ENCODE measurements at regions not wholly inside any gene's neighbourhood (a gene's known extent, or its start where the extent isn't known, plus 50 kb on each side); places are given as distances from the start of the nearest gene placed in this dataset.

DNA sequence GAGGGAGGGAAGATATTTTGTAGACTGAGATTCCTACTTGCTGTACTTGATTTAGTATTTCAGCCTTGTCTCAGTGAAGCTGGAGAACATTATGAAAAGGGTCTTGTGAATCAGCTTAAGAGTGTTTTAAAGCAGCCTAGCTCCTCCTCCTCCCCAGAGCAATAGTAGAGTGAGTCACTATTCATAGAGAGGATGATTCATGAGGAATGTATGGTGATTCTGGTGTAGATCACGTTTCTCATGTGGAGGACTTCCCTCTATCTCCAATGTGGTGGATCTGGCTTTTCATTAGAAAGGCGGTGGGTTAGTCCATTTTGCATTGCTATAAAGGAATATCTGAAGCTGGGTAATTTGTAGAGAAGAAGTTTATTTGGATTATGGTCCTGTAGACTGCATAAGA lies 340.1 kb upstream of the CHRM2 start:
- no peak overlapping the region for H3K4me3 ChIP-seq (ENCODE audit: control insufficient read depth, low read depth, low read length)
- DNase-seq (ENCODE audit: low read depth) = peak; percentile 20
- no peak for TF ChIP-seq CTCF (conservative IDR thresholded peaks at IDR 0.05; ENCODE audit: control insufficient read depth, insufficient read depth, low read depth, low read length)

DNA sequence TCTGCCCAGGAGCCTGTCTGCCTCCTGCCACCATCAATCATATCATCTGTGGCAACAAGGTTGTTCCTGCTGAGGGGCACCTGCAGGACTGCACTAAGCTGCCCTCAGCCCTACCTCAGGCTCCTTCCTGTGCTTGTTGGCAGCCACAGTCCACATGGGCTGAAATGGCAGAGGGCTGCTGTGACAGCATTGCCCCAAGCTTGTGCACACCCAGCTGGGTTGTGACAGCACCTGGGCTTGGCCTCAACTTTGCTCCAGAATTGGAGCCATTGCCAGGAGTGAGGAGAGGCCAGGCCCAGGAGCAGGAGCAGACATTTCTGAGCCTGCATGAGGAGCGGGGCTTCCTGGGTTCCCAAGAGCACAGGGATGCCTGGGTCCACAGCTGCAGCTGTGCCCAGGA lies 340.9 kb upstream of the CHRM2 start:
- no peak for TF ChIP-seq CTCF (conservative IDR thresholded peaks at IDR 0.05; ENCODE audit: control insufficient read depth, insufficient read depth, low read depth, low read length)
- H3K4me3 ChIP-seq (ENCODE audit: control insufficient read depth, low read depth, low read length) = no peak overlapping the region
- no peak for DNase-seq (ENCODE audit: low read depth)

- no peak for DNase-seq (ENCODE audit: low read depth)
- H3K4me3 ChIP-seq (ENCODE audit: control insufficient read depth, low read depth, low read length) = no peak overlapping the region
- no peak for TF ChIP-seq CTCF (conservative IDR thresholded peaks at IDR 0.05; ENCODE audit: control insufficient read depth, insufficient read depth, low read depth, low read length)
Observed at GRCh38 chr7:136526408-136527105, 341.9 kb upstream of the CHRM2 start.

DNA sequence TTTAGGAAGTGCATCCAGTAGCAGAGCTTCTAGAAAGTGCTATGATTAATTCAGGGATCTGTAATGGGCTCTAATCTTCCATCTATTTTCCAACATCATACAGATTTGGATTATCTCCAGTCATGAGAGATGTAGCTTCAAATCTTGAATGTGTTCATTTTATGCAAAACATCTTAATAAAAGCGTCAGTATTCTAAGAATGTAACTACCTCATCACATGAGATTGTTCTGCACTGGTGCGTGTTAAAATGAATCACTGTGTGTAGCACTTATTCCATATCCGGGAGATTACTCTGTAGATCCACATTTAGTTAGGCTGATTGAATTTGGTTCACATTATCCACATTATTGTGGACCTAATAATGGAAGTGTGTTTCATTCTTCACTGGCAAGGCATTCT lies 344.9 kb upstream of the CHRM2 start:
- no peak for DNase-seq (ENCODE audit: low read depth)
- TF ChIP-seq CTCF (conservative IDR thresholded peaks at IDR 0.05; ENCODE audit: control insufficient read depth, insufficient read depth, low read depth, low read length) = no peak

DNA sequence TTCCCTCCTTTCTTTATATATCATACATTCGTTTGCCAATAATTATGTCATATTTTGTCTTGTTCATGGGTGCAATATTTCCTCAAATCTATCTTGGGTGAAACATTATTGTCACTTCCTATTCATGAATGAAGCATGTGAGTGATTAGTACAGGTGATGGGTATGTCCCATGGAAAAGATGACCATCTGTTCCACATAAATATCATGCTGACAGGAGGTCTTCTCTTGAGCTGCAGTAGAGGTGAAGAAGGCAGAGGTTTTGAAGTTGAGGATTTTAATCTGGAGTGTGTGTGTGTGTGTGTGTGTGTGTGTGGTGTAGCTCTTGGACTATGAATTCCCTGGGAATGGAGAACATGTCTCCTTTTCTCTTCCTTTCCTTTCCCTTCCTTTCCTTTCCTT lies 350.5 kb upstream of the CHRM2 start:
- TF ChIP-seq CTCF (conservative IDR thresholded peaks at IDR 0.05; ENCODE audit: control insufficient read depth, insufficient read depth, low read depth, low read length) = no peak

More for the DNA sequence above, 344.9 kb upstream of the CHRM2 start:
- H3K4me3 ChIP-seq (ENCODE audit: control insufficient read depth, low read depth, low read length) = no peak overlapping the region

GRCh38 chr7:136514776-136515175 lies 353.7 kb upstream of the CHRM2 start:
- TF ChIP-seq CTCF (conservative IDR thresholded peaks at IDR 0.05; ENCODE audit: control insufficient read depth, insufficient read depth, low read depth, low read length) = no peak
- no peak for DNase-seq (ENCODE audit: low read depth)
- H3K4me3 ChIP-seq (ENCODE audit: control insufficient read depth, low read depth, low read length) = no peak overlapping the region

More for the DNA sequence above, 350.5 kb upstream of the CHRM2 start:
- no peak for DNase-seq (ENCODE audit: low read depth)
- H3K4me3 ChIP-seq (ENCODE audit: control insufficient read depth, low read depth, low read length) = no peak overlapping the region

GRCh38 chr7:136513744-136514143 lies 354.7 kb upstream of the CHRM2 start:
- H3K4me3 ChIP-seq (ENCODE audit: control insufficient read depth, low read depth, low read length) = no peak overlapping the region
- no peak for DNase-seq (ENCODE audit: low read depth)
- no peak for TF ChIP-seq CTCF (conservative IDR thresholded peaks at IDR 0.05; ENCODE audit: control insufficient read depth, insufficient read depth, low read depth, low read length)

Measured in fibroblast of mammary gland (primary cell).